ENCODE measurements at regions not wholly inside any gene's neighbourhood (a gene's known extent, or its start where the extent isn't known, plus 50 kb on each side); places are given as distances from the start of the nearest gene placed in this dataset.

- TF ChIP-seq POLR2A (IDR thresholded peaks at IDR 0.05) = no peak
- TF ChIP-seq, protein P1, sequence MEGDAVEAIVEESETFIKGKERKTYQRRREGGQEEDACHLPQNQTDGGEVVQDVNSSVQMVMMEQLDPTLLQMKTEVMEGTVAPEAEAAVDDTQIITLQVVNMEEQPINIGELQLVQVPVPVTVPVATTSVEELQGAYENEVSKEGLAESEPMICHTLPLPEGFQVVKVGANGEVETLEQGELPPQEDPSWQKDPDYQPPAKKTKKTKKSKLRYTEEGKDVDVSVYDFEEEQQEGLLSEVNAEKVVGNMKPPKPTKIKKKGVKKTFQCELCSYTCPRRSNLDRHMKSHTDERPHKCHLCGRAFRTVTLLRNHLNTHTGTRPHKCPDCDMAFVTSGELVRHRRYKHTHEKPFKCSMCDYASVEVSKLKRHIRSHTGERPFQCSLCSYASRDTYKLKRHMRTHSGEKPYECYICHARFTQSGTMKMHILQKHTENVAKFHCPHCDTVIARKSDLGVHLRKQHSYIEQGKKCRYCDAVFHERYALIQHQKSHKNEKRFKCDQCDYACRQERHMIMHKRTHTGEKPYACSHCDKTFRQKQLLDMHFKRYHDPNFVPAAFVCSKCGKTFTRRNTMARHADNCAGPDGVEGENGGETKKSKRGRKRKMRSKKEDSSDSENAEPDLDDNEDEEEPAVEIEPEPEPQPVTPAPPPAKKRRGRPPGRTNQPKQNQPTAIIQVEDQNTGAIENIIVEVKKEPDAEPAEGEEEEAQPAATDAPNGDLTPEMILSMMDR (IDR thresholded peaks at IDR 0.05) = no peak
These were observed 79.1 kb upstream of the GPR12 start for GRCh38 chr13:26839682-26840081.
